SK-N-MC (cell line): ENCODE measurements at regions not wholly inside any gene's neighbourhood (a gene's known extent, or its start where the extent isn't known, plus 50 kb on each side); places are given as distances from the start of the nearest gene placed in this dataset.

ENCODE experiments used
- DNase-seq: peaks from one replicate; pipeline ENCODE4 v3.0.0-alpha.2; 2011; ENCODE audit warnings: low read depth, low spot score
- H3K27ac ChIP-seq: fragments of 200-600 bp; sonication (generic); 2 replicates; pipeline ENCODE4 v1.5.1; 2016; ENCODE audit warnings: mixed run types
- H3K36me3 ChIP-seq: fragments of 200-600 bp; sonication (generic); 2 replicates; pipeline ENCODE4 v1.6.1; 2017; ENCODE audit warnings: antibody characterized with exemption, low read length, mixed read lengths; ENCODE audit not compliant: insufficient read depth
- H3K4me3 ChIP-seq: fragments of 200-600 bp; sonication (generic); 2 replicates; pipeline ENCODE4 v1.5.1; 2016
- H3K9ac ChIP-seq: fragments of 200-600 bp; sonication (generic); 2 replicates; pipeline ENCODE4 v1.8.0; 2017; ENCODE audit warnings: mixed run types, mixed read lengths; ENCODE audit not compliant: insufficient read length
- H3K9me3 ChIP-seq: fragments of 200-600 bp; sonication (generic); 2 replicates; pipeline ENCODE4 v1.6.1; 2017; ENCODE audit warnings: low read depth, mild to moderate bottlenecking, antibody characterized with exemption, low read length, moderate library complexity, mixed read lengths
- EZH2 ChIP-seq: fragments of 200-600 bp; sonication (generic); IDR thresholded peaks from one replicate; pipeline ENCODE4 v1.6.1; 2017; ENCODE audit warnings: antibody characterized with exemption
- FOXP2 ChIP-seq: optimal IDR thresholded peaks from 2 replicates; pipeline ENCODE3; 2011; ENCODE audit warnings: mild to moderate bottlenecking, moderate library complexity; ENCODE audit not compliant: insufficient read depth; ENCODE audit errors: extremely low read length, control extremely low read depth
- POLR2AphosphoS5 ChIP-seq: IDR thresholded peaks from 2 replicates; pipeline ENCODE4 v1.6.1; 2012; ENCODE audit warnings: mild to moderate bottlenecking, low read depth, low read length, borderline replicate concordance

- H3K27ac ChIP-seq: no peak overlapping the region
- no peaks in the 10 kb centered on the region for H3K9me3 ChIP-seq
- H3K36me3 ChIP-seq: no peaks in the 10 kb centered on the region
- no peak for TF ChIP-seq FOXP2
- TF ChIP-seq EZH2: no peak
- no peak for TF ChIP-seq POLR2AphosphoS5
- no peak for DNase-seq
- H3K4me3 ChIP-seq: no peak overlapping the region
- H3K9ac ChIP-seq: no peak overlapping the region
These were observed 425.6 kb upstream of the PTPRD start for GRCh38 chr9:11038366-11038765.

- no peak overlapping the region for H3K9ac ChIP-seq
- H3K4me3 ChIP-seq: no peak overlapping the region
- H3K27ac ChIP-seq: no peak overlapping the region
- DNase-seq: no peak
- TF ChIP-seq FOXP2 (no peak), EZH2 (no peak), POLR2AphosphoS5 (no peak)
- H3K36me3 ChIP-seq: no peaks in the 10 kb centered on the region
- H3K9me3 ChIP-seq: no peaks in the 10 kb centered on the region
These were observed 426.2 kb upstream of the PTPRD start for GRCh38 chr9:11039006-11039405.

GRCh38 chr9:11045589-11045988 is 432.8 kb upstream of the PTPRD start:
- Histone ChIP-seq H3K27ac (no peak overlapping the region), H3K9me3 (no peaks in the 10 kb centered on the region), H3K9ac (no peak overlapping the region), H3K36me3 (no peaks in the 10 kb centered on the region), H3K4me3 (no peak overlapping the region)
- no peak for DNase-seq
- TF ChIP-seq FOXP2: no peak
- TF ChIP-seq POLR2AphosphoS5: no peak
- no peak for TF ChIP-seq EZH2

- no peaks in the 10 kb centered on the region for H3K36me3 ChIP-seq
- H3K9ac ChIP-seq: no peak overlapping the region
- H3K27ac ChIP-seq: no peak overlapping the region
- H3K4me3 ChIP-seq: no peak overlapping the region
- TF ChIP-seq FOXP2: no peak
- TF ChIP-seq EZH2: no peak
- no peak for TF ChIP-seq POLR2AphosphoS5
- DNase-seq: no peak
- H3K9me3 ChIP-seq: no peaks in the 10 kb centered on the region
These were observed 450.5 kb upstream of the PTPRD start for GRCh38 chr9:11063263-11063662.

- no peak for TF ChIP-seq FOXP2
- TF ChIP-seq EZH2: no peak
- TF ChIP-seq POLR2AphosphoS5: no peak
- Histone ChIP-seq H3K27ac (no peak overlapping the region), H3K9me3 (no peaks in the 10 kb centered on the region), H3K9ac (no peak overlapping the region), H3K36me3 (no peaks in the 10 kb centered on the region), H3K4me3 (no peak overlapping the region)
- DNase-seq: no peak
These were observed 452.1 kb upstream of the PTPRD start for GRCh38 chr9:11064909-11065308.

GRCh38 chr9:11072176-11072575 is 459.4 kb upstream of the PTPRD start:
- no peaks in the 10 kb centered on the region for H3K36me3 ChIP-seq
- H3K27ac ChIP-seq: no peak overlapping the region
- TF ChIP-seq FOXP2: no peak
- no peak for TF ChIP-seq EZH2
- no peak for TF ChIP-seq POLR2AphosphoS5
- H3K4me3 ChIP-seq: no peak overlapping the region
- no peak overlapping the region for H3K9ac ChIP-seq
- H3K9me3 ChIP-seq: no peaks in the 10 kb centered on the region
- DNase-seq: no peak

- H3K9me3 ChIP-seq: no peaks in the 10 kb centered on the region
- peak overlapping the region; percentile 81 for H3K27ac ChIP-seq
- DNase-seq: no peak
- no peak for TF ChIP-seq FOXP2
- no peak overlapping the region for H3K4me3 ChIP-seq
- no peak overlapping the region for H3K9ac ChIP-seq
- H3K36me3 ChIP-seq: no peaks in the 10 kb centered on the region
These were observed 473.8 kb upstream of the PTPRD start for GRCh38 chr9:11086561-11086960.

- H3K9ac ChIP-seq: no peak overlapping the region
- H3K4me3 ChIP-seq: no peak overlapping the region
- H3K36me3 ChIP-seq: no peaks in the 10 kb centered on the region
- H3K27ac ChIP-seq: no peak overlapping the region
- TF ChIP-seq POLR2AphosphoS5 (no peak), FOXP2 (no peak), EZH2 (no peak)
- DNase-seq: no peak
- no peaks in the 10 kb centered on the region for H3K9me3 ChIP-seq
These were observed 476.1 kb upstream of the PTPRD start for GRCh38 chr9:11088821-11089374.

GRCh38 chr9:11092974-11093373 is 480.2 kb upstream of the PTPRD start:
- Histone ChIP-seq H3K4me3 (no peak overlapping the region), H3K9ac (no peak overlapping the region), H3K27ac (no peak overlapping the region), H3K36me3 (no peaks in the 10 kb centered on the region), H3K9me3 (no peaks in the 10 kb centered on the region)
- DNase-seq: no peak
- TF ChIP-seq POLR2AphosphoS5: no peak
- TF ChIP-seq EZH2: no peak
- no peak for TF ChIP-seq FOXP2
